Bronchial epithelial cell (primary cell): ENCODE measurements at regions not wholly inside any gene's neighbourhood (a gene's known extent, or its start where the extent isn't known, plus 50 kb on each side); places are given as distances from the start of the nearest gene placed in this dataset.
A peak's percentile ranks its signal among the peaks of the same experiment; 100 is the strongest.
"Not testable (repeated sequence)": the region's sequence is repeated elsewhere in the genome, so short reads cannot be mapped to it uniquely, and the experiment has no call there.

Experiments
- DNase-seq: peaks from one replicate; pipeline ENCODE4 v3.0.0-alpha.2; 2010; ENCODE audit warnings: low read depth
- FAIRE-seq: peaks from 2 replicates; lab custom pipeline; 2011; peaks lifted over from hg19 to GRCh38; lab: Jason Lieb, UNC
- H3K27me3 ChIP-seq: 2 replicates; pipeline ENCODE4 v1.5.1; 2011; ENCODE audit warnings: low read length; ENCODE audit not compliant: control insufficient read depth, insufficient read depth
- H3K36me3 ChIP-seq: 2 replicates; pipeline ENCODE4 v1.5.1; 2011; ENCODE audit warnings: low read length; ENCODE audit not compliant: control insufficient read depth, insufficient read depth
- H3K4me3 ChIP-seq: 2 replicates; pipeline ENCODE4 v1.5.1; 2011; ENCODE audit warnings: mild to moderate bottlenecking, low read depth, low read length, control low read depth
- CTCF ChIP-seq: IDR thresholded peaks from 2 replicates; pipeline ENCODE4 v1.5.1; 2011; ENCODE audit warnings: mild to moderate bottlenecking, moderate library complexity, low read length, control low read depth, inconsistent platforms; ENCODE audit not compliant: insufficient read depth, severe bottlenecking

- Histone ChIP-seq H3K36me3 (no peaks in the 10 kb centered on the region), H3K4me3 (no peak overlapping the region), H3K27me3 (no peaks in the 10 kb centered on the region)
- FAIRE-seq, result peak; percentile 82
- no peak for TF ChIP-seq CTCF
- no peak for DNase-seq
These were observed 59.7 kb downstream of the RNF112 start for GRCh38 chr17:19470530-19471261.

GRCh38 chr17:19474405-19474804 is 59.2 kb upstream of the SLC47A1 start:
- FAIRE-seq, DNase-seq, H3K36me3 ChIP-seq, H3K4me3 ChIP-seq, H3K27me3 ChIP-seq: not testable (repeated sequence)

- not testable (repeated sequence) for H3K4me3 ChIP-seq, H3K36me3 ChIP-seq, DNase-seq, FAIRE-seq, H3K27me3 ChIP-seq
These were observed 57.9 kb upstream of the SLC47A1 start for GRCh38 chr17:19475800-19476199.

- Histone ChIP-seq H3K27me3 (no peaks in the 10 kb centered on the region), H3K4me3 (no peak overlapping the region), H3K36me3 (no peaks in the 10 kb centered on the region)
- DNase-seq (peak; percentile 80), FAIRE-seq (no peak)
- TF ChIP-seq CTCF, result no peak
These were observed 51.1 kb upstream of the SLC47A1 start for GRCh38 chr17:19482576-19482975.
